HG03159 (cell line): ENCODE measurements at regions not wholly inside any gene's neighbourhood (a gene's known extent, or its start where the extent isn't known, plus 50 kb on each side); places are given as distances from the start of the nearest gene placed in this dataset.

Source experiments
- ATAC-seq: cut with Tn5 transposase; IDR thresholded peaks from one replicate; pipeline ENCODE4 v1.9.1; 2021; ENCODE audit warnings: mild to moderate bottlenecking, moderate library complexity; ENCODE audit not compliant: unreplicated experiment

- ATAC-seq, result no peak
These were observed 154.3 kb upstream of the VSTM2B start for GRCh38 chr19:29371251-29372090.

GRCh38 chr19:29372091-29372415 lies 153.7 kb upstream of the VSTM2B start:
- no peak for ATAC-seq

GRCh38 chr19:29372461-29372860 lies 153.3 kb upstream of the VSTM2B start:
- no peak for ATAC-seq

- no peak for ATAC-seq
These were observed 152.6 kb upstream of the VSTM2B start for GRCh38 chr19:29372921-29373797.

GRCh38 chr19:29375429-29376119 lies 150.2 kb upstream of the VSTM2B start:
- ATAC-seq, result no peak

GRCh38 chr19:29376855-29377354 lies 148.9 kb upstream of the VSTM2B start:
- ATAC-seq, result no peak

- no peak for ATAC-seq
These were observed 147.7 kb upstream of the VSTM2B start for GRCh38 chr19:29378126-29378525.

GRCh38 chr19:29378543-29379080 lies 147.2 kb upstream of the VSTM2B start:
- ATAC-seq, result no peak

GRCh38 chr19:29379257-29380021 lies 146.4 kb upstream of the VSTM2B start:
- no peak for ATAC-seq

GRCh38 chr19:29380581-29380980 lies 145.2 kb upstream of the VSTM2B start:
- ATAC-seq, result no peak

- no peak for ATAC-seq
These were observed 144.2 kb upstream of the VSTM2B start for GRCh38 chr19:29381353-29382203.

GRCh38 chr19:29383696-29384095 lies 142.1 kb upstream of the VSTM2B start:
- no peak for ATAC-seq

GRCh38 chr19:29384656-29385055 lies 141.1 kb upstream of the VSTM2B start:
- no peak for ATAC-seq

GRCh38 chr19:29385191-29385795 lies 140.5 kb upstream of the VSTM2B start:
- no peak for ATAC-seq

GRCh38 chr19:29386970-29387369 lies 138.8 kb upstream of the VSTM2B start:
- no peak for ATAC-seq

GRCh38 chr19:29387586-29387985 lies 138.2 kb upstream of the VSTM2B start:
- ATAC-seq, result no peak

GRCh38 chr19:29389495-29389894 lies 136.3 kb upstream of the VSTM2B start:
- no peak for ATAC-seq

GRCh38 chr19:29390742-29391141 lies 135.1 kb upstream of the VSTM2B start:
- no peak for ATAC-seq

- no peak for ATAC-seq
These were observed 131.8 kb upstream of the VSTM2B start for GRCh38 chr19:29393915-29394460.
